ENCODE measurements at regions not wholly inside any gene's neighbourhood (a gene's known extent, or its start where the extent isn't known, plus 50 kb on each side); places are given as distances from the start of the nearest gene placed in this dataset.

- 93 to 99% methylated on average over 9 to 10 of the region's 13 CpGs for WGBS, 2 experiments
- Histone ChIP-seq H3K4me3 (ENCODE audit: insufficient read depth, low read depth, low read length) (no peak overlapping the region), H3K9me3 (ENCODE audit: control insufficient read depth, low read length) (no peaks in the 10 kb centered on the region), H3K4me1 (ENCODE audit: control insufficient read depth, insufficient read depth, low read length) (no peaks in the 10 kb centered on the region), H3K36me3 (ENCODE audit: control insufficient read depth, insufficient read depth, low read length) (no peaks in the 10 kb centered on the region), H3K27ac (ENCODE audit: insufficient read depth, low read depth, low read length, poor library complexity, severe bottlenecking) (no peak overlapping the region), H3K27me3 (ENCODE audit: control insufficient read depth, insufficient read depth, low read length, poor library complexity, severe bottlenecking) (no peaks in the 10 kb centered on the region)
Measured at GRCh38 chr18:76644580-76644979, 149.5 kb upstream of the ZNF516 start.

DNA sequence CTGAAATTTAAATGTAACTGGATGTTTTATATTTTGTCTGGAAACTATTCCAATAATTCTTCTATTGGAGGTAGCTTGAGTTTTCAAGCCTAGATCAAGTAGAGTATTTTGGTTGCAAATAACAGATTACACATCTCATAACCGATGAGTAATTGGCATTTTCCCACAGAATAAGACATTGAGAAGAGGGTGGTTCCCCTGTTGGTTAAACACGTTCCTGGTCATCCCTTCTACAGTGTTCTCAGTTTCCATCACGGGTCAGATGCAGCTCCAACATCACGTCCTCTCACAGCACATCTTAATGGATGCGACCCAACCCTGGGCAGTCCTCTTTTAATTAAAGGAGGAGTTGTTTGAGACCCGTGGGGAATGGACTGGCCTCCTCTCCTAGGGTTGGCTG, 149.0 kb upstream of the ZNF516 start:
- no peaks in the 10 kb centered on the region for H3K27me3 ChIP-seq (ENCODE audit: control insufficient read depth, insufficient read depth, low read length, poor library complexity, severe bottlenecking)
- H3K4me1 ChIP-seq (ENCODE audit: control insufficient read depth, insufficient read depth, low read length), result no peaks in the 10 kb centered on the region
- no peak overlapping the region for H3K4me3 ChIP-seq (ENCODE audit: insufficient read depth, low read depth, low read length)
- H3K36me3 ChIP-seq (ENCODE audit: control insufficient read depth, insufficient read depth, low read length), result no peaks in the 10 kb centered on the region
- H3K9me3 ChIP-seq (ENCODE audit: control insufficient read depth, low read length), result no peaks in the 10 kb centered on the region
- H3K27ac ChIP-seq (ENCODE audit: insufficient read depth, low read depth, low read length, poor library complexity, severe bottlenecking), result no peak overlapping the region
- WGBS, 2 experiments, result 90 to 95% methylated on average over 6 of the region's 6 CpGs

DNA sequence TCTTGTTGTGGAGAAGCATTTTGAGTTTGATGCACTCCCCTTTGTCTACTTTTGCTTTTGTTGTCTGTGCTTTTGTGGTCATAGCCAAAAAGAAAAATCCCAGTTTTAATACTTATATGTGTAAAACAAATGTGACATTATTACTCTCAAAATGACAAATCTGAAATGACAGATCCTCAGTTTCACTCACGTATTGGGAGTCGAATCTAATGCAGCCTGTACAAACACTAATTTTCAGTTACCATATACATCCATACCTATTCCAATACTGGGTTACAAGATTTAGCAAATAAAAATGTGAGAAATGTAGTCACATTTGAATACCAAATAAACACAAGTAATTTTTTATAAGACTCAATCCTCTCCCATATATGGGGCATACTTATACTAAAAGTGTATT, 148.2 kb upstream of the ZNF516 start:
- Histone ChIP-seq H3K4me1 (ENCODE audit: control insufficient read depth, insufficient read depth, low read length) (no peaks in the 10 kb centered on the region), H3K36me3 (ENCODE audit: control insufficient read depth, insufficient read depth, low read length) (no peaks in the 10 kb centered on the region), H3K4me3 (ENCODE audit: insufficient read depth, low read depth, low read length) (no peak overlapping the region), H3K27ac (ENCODE audit: insufficient read depth, low read depth, low read length, poor library complexity, severe bottlenecking) (no peak overlapping the region), H3K9me3 (ENCODE audit: control insufficient read depth, low read length) (no peaks in the 10 kb centered on the region), H3K27me3 (ENCODE audit: control insufficient read depth, insufficient read depth, low read length, poor library complexity, severe bottlenecking) (no peaks in the 10 kb centered on the region)
- 90 to 100% methylated on average over 2 of the region's 2 CpGs for WGBS, 2 experiments

- no peaks in the 10 kb centered on the region for H3K9me3 ChIP-seq (ENCODE audit: control insufficient read depth, low read length)
- no peaks in the 10 kb centered on the region for H3K27me3 ChIP-seq (ENCODE audit: control insufficient read depth, insufficient read depth, low read length, poor library complexity, severe bottlenecking)
- H3K4me1 ChIP-seq (ENCODE audit: control insufficient read depth, insufficient read depth, low read length), result no peaks in the 10 kb centered on the region
- no CpG with 5 or more reads among the region's 1 CpG for WGBS, 2 experiments
- no peak overlapping the region for H3K27ac ChIP-seq (ENCODE audit: insufficient read depth, low read depth, low read length, poor library complexity, severe bottlenecking)
- H3K4me3 ChIP-seq (ENCODE audit: insufficient read depth, low read depth, low read length), result no peak overlapping the region
- H3K36me3 ChIP-seq (ENCODE audit: control insufficient read depth, insufficient read depth, low read length), result no peaks in the 10 kb centered on the region
Measured at GRCh38 chr18:76640438-76640837, 145.4 kb upstream of the ZNF516 start.

- no peak overlapping the region for H3K27ac ChIP-seq (ENCODE audit: insufficient read depth, low read depth, low read length, poor library complexity, severe bottlenecking)
- 10 to 11% methylated on average over 3 of the region's 3 CpGs for WGBS, 2 experiments
Measured at GRCh38 chr18:76634564-76634963, 139.5 kb upstream of the ZNF516 start.

DNA sequence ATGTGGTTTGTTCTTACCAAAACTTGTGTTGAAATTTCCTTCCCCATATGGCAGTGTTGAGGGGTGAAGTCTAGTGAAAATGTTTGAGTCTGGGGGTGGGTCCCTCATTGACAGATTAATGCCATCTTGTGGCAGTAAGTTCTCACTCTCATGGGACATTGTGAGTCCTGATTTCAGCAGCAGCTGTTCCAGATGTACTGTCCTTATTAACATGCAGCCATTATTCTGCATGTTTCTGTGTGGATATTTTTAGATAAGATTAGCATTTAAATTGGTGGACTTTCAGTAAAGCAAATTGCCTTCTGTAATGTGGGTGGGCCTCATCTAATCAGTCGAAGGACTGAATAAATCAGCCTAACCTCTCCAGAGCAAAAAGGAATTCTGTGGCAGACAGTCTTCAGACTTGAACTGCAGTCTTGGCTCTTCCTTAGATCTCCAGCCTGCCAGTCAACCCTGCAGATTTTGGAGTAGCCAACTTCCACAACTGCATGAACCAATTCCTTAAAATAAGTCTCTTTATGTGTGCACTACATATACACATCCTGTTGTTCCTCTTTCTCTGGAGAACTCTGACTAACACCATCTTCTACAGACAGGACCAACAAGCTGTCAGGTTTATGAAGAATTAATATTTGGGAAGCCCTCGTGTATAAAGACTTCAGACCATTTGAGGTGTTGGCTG, 138.7 kb upstream of the ZNF516 start:
- Histone ChIP-seq H3K4me3 (ENCODE audit: insufficient read depth, low read depth, low read length) (no peak overlapping the region), H3K36me3 (ENCODE audit: control insufficient read depth, insufficient read depth, low read length) (no peaks in the 10 kb centered on the region), H3K27ac (ENCODE audit: insufficient read depth, low read depth, low read length, poor library complexity, severe bottlenecking) (no peak overlapping the region), H3K27me3 (ENCODE audit: control insufficient read depth, insufficient read depth, low read length, poor library complexity, severe bottlenecking) (no peaks in the 10 kb centered on the region), H3K4me1 (ENCODE audit: control insufficient read depth, insufficient read depth, low read length) (no peaks in the 10 kb centered on the region), H3K9me3 (ENCODE audit: control insufficient read depth, low read length) (no peaks in the 10 kb centered on the region)
- WGBS, 2 experiments, result 87 to 89% methylated on average over 2 of the region's 2 CpGs

More at GRCh38 chr18:76634564-76634963, 139.5 kb upstream of the ZNF516 start:
- Histone ChIP-seq H3K9me3 (ENCODE audit: control insufficient read depth, low read length) (no peaks in the 10 kb centered on the region), H3K27me3 (ENCODE audit: control insufficient read depth, insufficient read depth, low read length, poor library complexity, severe bottlenecking) (no peaks in the 10 kb centered on the region), H3K4me1 (ENCODE audit: control insufficient read depth, insufficient read depth, low read length) (no peaks in the 10 kb centered on the region), H3K4me3 (ENCODE audit: insufficient read depth, low read depth, low read length) (no peak overlapping the region), H3K36me3 (ENCODE audit: control insufficient read depth, insufficient read depth, low read length) (no peaks in the 10 kb centered on the region)

GRCh38 chr18:76627444-76627843, 132.4 kb upstream of the ZNF516 start:
- Histone ChIP-seq H3K27me3 (ENCODE audit: control insufficient read depth, insufficient read depth, low read length, poor library complexity, severe bottlenecking) (no peaks in the 10 kb centered on the region), H3K36me3 (ENCODE audit: control insufficient read depth, insufficient read depth, low read length) (no peaks in the 10 kb centered on the region), H3K27ac (ENCODE audit: insufficient read depth, low read depth, low read length, poor library complexity, severe bottlenecking) (no peak overlapping the region), H3K9me3 (ENCODE audit: control insufficient read depth, low read length) (no peaks in the 10 kb centered on the region), H3K4me3 (ENCODE audit: insufficient read depth, low read depth, low read length) (no peak overlapping the region), H3K4me1 (ENCODE audit: control insufficient read depth, insufficient read depth, low read length) (peaks cover 1% of the 10 kb centered on the region)
- WGBS, 2 experiments, result 60 to 78% methylated on average over 1 of the region's 1 CpG

DNA sequence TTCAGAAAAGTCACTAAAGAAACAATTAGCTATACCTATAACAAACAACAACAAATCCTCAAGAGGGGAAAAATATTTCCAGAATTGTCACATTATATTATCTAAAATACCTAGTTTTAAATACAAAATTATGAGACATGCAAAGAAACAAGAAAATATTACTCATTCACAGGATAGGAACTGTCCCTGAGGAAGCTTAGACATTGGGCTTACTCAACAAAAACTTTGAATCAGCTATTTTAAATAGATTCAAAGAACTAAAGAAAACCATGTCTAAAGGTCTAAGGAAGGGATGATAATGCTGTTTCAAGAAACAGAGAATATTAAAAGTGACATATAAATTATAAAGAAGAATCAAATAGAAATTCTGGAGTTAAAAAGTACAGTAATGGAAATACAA, 131.9 kb upstream of the ZNF516 start:
- H3K36me3 ChIP-seq (ENCODE audit: control insufficient read depth, insufficient read depth, low read length), result no peaks in the 10 kb centered on the region
- no peak overlapping the region for H3K4me3 ChIP-seq (ENCODE audit: insufficient read depth, low read depth, low read length)
- H3K27me3 ChIP-seq (ENCODE audit: control insufficient read depth, insufficient read depth, low read length, poor library complexity, severe bottlenecking), result no peaks in the 10 kb centered on the region

DNA sequence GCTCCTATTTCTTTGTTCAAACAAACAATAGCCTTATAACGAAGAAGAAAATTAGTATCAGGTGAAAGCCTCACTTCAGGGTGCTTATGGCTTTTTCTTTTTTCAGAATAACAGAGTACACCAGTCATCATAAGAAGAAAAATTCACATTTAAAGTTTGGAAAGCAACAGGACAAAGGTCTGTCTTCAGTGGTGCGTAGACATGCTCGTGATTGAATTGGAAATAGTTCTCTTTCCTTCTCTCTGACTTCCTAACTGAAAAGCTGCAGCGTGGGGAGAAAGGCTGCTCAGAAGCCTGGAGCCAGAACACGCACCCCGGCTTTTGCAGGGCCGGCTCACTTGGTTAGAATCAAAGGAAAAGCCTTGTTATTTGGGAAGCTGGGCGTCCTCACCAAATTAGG, 127.6 kb upstream of the ZNF516 start:
- Histone ChIP-seq H3K27me3 (ENCODE audit: control insufficient read depth, insufficient read depth, low read length, poor library complexity, severe bottlenecking) (no peaks in the 10 kb centered on the region), H3K27ac (ENCODE audit: insufficient read depth, low read depth, low read length, poor library complexity, severe bottlenecking) (no peak overlapping the region), H3K36me3 (ENCODE audit: control insufficient read depth, insufficient read depth, low read length) (no peaks in the 10 kb centered on the region), H3K4me3 (ENCODE audit: insufficient read depth, low read depth, low read length) (no peak overlapping the region), H3K9me3 (ENCODE audit: control insufficient read depth, low read length) (no peaks in the 10 kb centered on the region), H3K4me1 (ENCODE audit: control insufficient read depth, insufficient read depth, low read length) (peaks cover 32% of the 10 kb centered on the region)
- 38 to 43% methylated on average over 8 of the region's 8 CpGs for WGBS, 2 experiments

More for the DNA sequence above, 131.9 kb upstream of the ZNF516 start:
- no peak overlapping the region for H3K27ac ChIP-seq (ENCODE audit: insufficient read depth, low read depth, low read length, poor library complexity, severe bottlenecking)
- peaks cover 6% of the 10 kb centered on the region for H3K4me1 ChIP-seq (ENCODE audit: control insufficient read depth, insufficient read depth, low read length)
- no peaks in the 10 kb centered on the region for H3K9me3 ChIP-seq (ENCODE audit: control insufficient read depth, low read length)

GRCh38 chr18:76621782-76622495, 126.9 kb upstream of the ZNF516 start:
- Histone ChIP-seq H3K9me3 (ENCODE audit: control insufficient read depth, low read length) (no peaks in the 10 kb centered on the region), H3K27me3 (ENCODE audit: control insufficient read depth, insufficient read depth, low read length, poor library complexity, severe bottlenecking) (no peaks in the 10 kb centered on the region), H3K4me3 (ENCODE audit: insufficient read depth, low read depth, low read length) (no peak overlapping the region), H3K4me1 (ENCODE audit: control insufficient read depth, insufficient read depth, low read length) (peaks cover 32% of the 10 kb centered on the region), H3K27ac (ENCODE audit: insufficient read depth, low read depth, low read length, poor library complexity, severe bottlenecking) (no peak overlapping the region), H3K36me3 (ENCODE audit: control insufficient read depth, insufficient read depth, low read length) (no peaks in the 10 kb centered on the region)
- WGBS, 2 experiments, result 45 to 51% methylated on average over 12 of the region's 12 CpGs
